ENCODE measurements at regions not wholly inside any gene's neighbourhood (a gene's known extent, or its start where the extent isn't known, plus 50 kb on each side); places are given as distances from the start of the nearest gene placed in this dataset.

DNA sequence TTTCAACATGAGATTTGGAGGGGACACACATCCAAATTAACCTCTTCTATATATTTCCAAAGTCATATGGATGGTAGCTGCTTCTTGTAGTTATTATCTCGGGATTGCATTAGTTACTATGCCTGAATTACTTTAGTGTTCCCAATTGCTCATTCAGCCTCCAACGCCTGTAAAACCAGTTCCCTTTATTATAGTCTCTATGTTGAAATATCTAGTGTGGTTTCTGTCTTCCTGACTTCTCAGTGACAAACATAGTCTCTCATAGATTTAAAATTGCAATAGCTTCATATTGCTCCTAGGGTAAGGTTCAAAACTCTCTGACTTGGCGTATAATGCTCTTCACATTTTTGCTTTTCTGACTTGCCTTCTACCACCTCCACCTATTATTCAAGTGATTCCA lies 366.4 kb downstream of the CASP12 start:
- Histone ChIP-seq H3K4me3 (ENCODE audit: low read depth, low read length) (no peak overlapping the region), H3K27me3 (ENCODE audit: control insufficient read depth, insufficient read depth, low read length) (no peaks in the 10 kb centered on the region), H3K36me3 (ENCODE audit: control insufficient read depth, insufficient read depth, low read length) (no peaks in the 10 kb centered on the region), H3K4me1 (ENCODE audit: control insufficient read depth, insufficient read depth, low read length) (peaks cover 10% of the 10 kb centered on the region), H3K9ac (ENCODE audit: low read depth, low read length) (no peak overlapping the region), H3K9me3 (ENCODE audit: control insufficient read depth, insufficient read depth, low read length) (no peaks in the 10 kb centered on the region), H3K27ac (ENCODE audit: low read depth, low read length) (no peak overlapping the region)

DNA sequence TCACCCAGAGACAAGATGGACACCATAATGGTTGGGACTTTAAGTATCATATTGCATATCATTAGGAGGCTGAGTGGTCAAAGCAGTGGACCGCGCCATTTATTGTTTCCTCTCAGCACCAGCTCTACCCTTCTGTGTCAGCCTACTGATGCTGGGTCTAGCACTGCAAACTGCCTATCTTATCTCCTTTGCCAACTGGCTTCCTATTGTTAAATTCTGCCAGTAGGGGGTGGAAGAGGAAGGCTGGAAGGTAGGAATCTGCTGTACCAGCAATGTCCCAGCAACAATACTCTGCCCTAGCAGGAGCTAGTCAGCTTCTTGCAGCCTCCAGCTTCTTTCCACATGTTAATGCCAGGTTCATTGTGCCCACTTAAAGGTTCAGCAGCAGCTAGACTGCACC lies 367.1 kb upstream of the PDGFD start:
- Histone ChIP-seq H3K27ac (ENCODE audit: low read depth, low read length) (no peak overlapping the region), H3K4me1 (ENCODE audit: control insufficient read depth, insufficient read depth, low read length) (peaks cover 10% of the 10 kb centered on the region), H3K27me3 (ENCODE audit: control insufficient read depth, insufficient read depth, low read length) (no peaks in the 10 kb centered on the region), H3K9ac (ENCODE audit: low read depth, low read length) (no peak overlapping the region), H3K4me3 (ENCODE audit: low read depth, low read length) (no peak overlapping the region), H3K9me3 (ENCODE audit: control insufficient read depth, insufficient read depth, low read length) (no peaks in the 10 kb centered on the region), H3K36me3 (ENCODE audit: control insufficient read depth, insufficient read depth, low read length) (no peaks in the 10 kb centered on the region)

DNA sequence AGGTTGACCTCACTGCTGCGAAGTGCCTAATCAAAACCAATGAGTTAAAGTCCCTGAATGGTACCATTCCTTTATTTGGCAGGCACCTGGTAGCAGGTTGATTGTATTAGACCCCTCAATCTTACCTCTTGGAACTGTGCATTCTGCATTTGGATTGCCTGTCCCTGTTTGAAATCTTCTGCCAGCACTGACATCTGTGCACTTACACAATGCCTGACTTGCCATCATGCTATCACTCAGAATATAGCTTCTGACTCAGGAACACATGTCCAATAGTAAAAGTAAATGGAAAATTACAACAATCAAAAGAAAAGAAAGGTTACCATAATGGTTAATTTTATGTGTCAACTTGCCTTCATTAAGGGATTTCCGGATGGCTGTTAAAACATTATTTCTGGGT lies 366.0 kb upstream of the PDGFD start:
- H3K9me3 ChIP-seq (ENCODE audit: control insufficient read depth, insufficient read depth, low read length), result no peaks in the 10 kb centered on the region
- no peaks in the 10 kb centered on the region for H3K27me3 ChIP-seq (ENCODE audit: control insufficient read depth, insufficient read depth, low read length)
- no peak overlapping the region for H3K9ac ChIP-seq (ENCODE audit: low read depth, low read length)
- no peak overlapping the region for H3K27ac ChIP-seq (ENCODE audit: low read depth, low read length)
- no peak overlapping the region for H3K4me3 ChIP-seq (ENCODE audit: low read depth, low read length)
- H3K36me3 ChIP-seq (ENCODE audit: control insufficient read depth, insufficient read depth, low read length), result no peaks in the 10 kb centered on the region
- peaks cover 10% of the 10 kb centered on the region for H3K4me1 ChIP-seq (ENCODE audit: control insufficient read depth, insufficient read depth, low read length)

DNA sequence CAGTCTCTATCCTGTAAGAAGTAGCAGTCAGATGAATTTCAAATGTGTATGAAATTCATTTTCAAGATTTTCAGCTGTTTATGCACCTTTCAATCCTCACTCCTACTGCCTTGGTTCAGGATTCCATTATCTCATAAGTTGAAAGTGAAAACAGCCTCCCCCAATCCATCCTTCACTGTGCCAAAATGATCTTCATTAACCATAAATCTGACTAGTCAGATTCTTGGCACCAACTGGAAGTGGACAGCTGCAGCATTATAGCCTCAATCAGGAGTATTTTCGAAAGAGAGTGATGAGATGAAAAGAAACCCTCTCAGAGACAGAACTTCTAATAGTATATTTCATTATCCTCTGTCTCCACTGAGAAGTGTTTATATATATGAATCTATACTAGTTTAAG lies 365.3 kb upstream of the PDGFD start:
- H3K4me3 ChIP-seq (ENCODE audit: low read depth, low read length), result no peak overlapping the region
- no peak overlapping the region for H3K27ac ChIP-seq (ENCODE audit: low read depth, low read length)
- no peaks in the 10 kb centered on the region for H3K36me3 ChIP-seq (ENCODE audit: control insufficient read depth, insufficient read depth, low read length)
- no peaks in the 10 kb centered on the region for H3K27me3 ChIP-seq (ENCODE audit: control insufficient read depth, insufficient read depth, low read length)
- no peak overlapping the region for H3K9ac ChIP-seq (ENCODE audit: low read depth, low read length)
- no peaks in the 10 kb centered on the region for H3K9me3 ChIP-seq (ENCODE audit: control insufficient read depth, insufficient read depth, low read length)
- H3K4me1 ChIP-seq (ENCODE audit: control insufficient read depth, insufficient read depth, low read length), result peaks cover 5% of the 10 kb centered on the region

DNA sequence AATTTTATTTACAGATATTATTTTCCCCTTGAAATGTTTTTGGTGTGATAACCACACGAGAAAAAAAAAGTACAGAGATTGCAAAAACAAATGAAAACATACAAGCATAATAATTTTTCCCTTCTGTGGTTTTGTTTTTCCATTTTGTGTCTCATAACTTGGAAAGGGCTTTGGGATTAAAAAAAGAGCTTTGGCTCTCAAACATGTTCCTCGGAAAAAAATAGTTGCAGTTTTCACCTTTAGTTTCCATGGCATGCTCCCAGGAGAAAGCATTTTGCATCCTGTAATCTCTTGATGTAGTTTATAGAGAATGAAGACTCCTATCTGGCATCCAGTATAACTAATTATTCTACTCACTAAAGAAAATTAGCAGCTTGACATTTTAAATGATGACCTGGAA lies 362.1 kb upstream of the PDGFD start:
- no peak overlapping the region for H3K9ac ChIP-seq (ENCODE audit: low read depth, low read length)

DNA sequence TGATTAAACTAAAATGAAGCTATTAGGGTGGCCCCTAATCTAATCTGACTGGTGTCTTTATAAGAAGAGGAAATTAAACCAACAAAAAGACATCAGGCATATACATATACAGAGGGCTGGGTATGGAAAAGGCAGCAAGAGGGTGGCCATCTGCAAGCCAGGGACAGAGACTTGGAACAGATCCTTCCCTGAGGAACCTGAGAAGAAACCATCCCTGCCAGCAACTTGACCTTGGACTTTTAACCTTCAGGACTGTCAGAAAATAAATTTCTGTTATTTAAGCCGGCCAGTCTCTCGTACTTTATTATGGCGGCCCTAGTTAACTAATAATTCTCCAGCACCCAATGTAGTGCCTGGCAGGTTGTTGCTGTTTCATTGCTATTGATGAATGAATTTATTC lies 361.5 kb upstream of the PDGFD start:
- H3K4me3 ChIP-seq (ENCODE audit: low read depth, low read length), result no peak overlapping the region
- H3K9me3 ChIP-seq (ENCODE audit: control insufficient read depth, insufficient read depth, low read length), result no peaks in the 10 kb centered on the region
- no peak overlapping the region for H3K9ac ChIP-seq (ENCODE audit: low read depth, low read length)
- H3K27me3 ChIP-seq (ENCODE audit: control insufficient read depth, insufficient read depth, low read length), result no peaks in the 10 kb centered on the region
- H3K36me3 ChIP-seq (ENCODE audit: control insufficient read depth, insufficient read depth, low read length), result no peaks in the 10 kb centered on the region
- H3K4me1 ChIP-seq (ENCODE audit: control insufficient read depth, insufficient read depth, low read length), result no peaks in the 10 kb centered on the region
- no peak overlapping the region for H3K27ac ChIP-seq (ENCODE audit: low read depth, low read length)

More for the DNA sequence above, 362.1 kb upstream of the PDGFD start:
- Histone ChIP-seq H3K27ac (ENCODE audit: low read depth, low read length) (no peak overlapping the region), H3K4me1 (ENCODE audit: control insufficient read depth, insufficient read depth, low read length) (no peaks in the 10 kb centered on the region), H3K36me3 (ENCODE audit: control insufficient read depth, insufficient read depth, low read length) (no peaks in the 10 kb centered on the region), H3K27me3 (ENCODE audit: control insufficient read depth, insufficient read depth, low read length) (no peaks in the 10 kb centered on the region), H3K4me3 (ENCODE audit: low read depth, low read length) (no peak overlapping the region), H3K9me3 (ENCODE audit: control insufficient read depth, insufficient read depth, low read length) (no peaks in the 10 kb centered on the region)

DNA sequence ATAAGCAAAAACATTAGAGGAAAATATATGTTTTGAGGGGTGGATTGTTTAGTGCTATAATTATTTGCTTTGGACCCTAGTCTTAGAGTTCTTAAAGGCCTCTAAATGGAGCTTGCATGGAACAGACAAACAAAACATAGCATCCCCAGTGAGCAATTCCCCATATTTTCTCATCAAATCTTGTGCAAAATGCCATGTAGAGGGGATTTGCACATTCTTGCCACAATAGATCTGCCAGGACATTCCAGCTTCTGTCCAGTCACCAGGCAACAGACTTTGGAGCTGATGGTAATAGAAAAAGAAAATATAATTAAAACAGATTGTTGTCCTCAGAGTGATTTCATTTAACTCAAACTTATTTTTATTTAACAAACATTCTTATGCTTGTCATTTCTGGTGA lies 360.3 kb upstream of the PDGFD start:
- Histone ChIP-seq H3K4me3 (ENCODE audit: low read depth, low read length) (no peak overlapping the region), H3K36me3 (ENCODE audit: control insufficient read depth, insufficient read depth, low read length) (no peaks in the 10 kb centered on the region), H3K9ac (ENCODE audit: low read depth, low read length) (no peak overlapping the region), H3K4me1 (ENCODE audit: control insufficient read depth, insufficient read depth, low read length) (no peaks in the 10 kb centered on the region), H3K27ac (ENCODE audit: low read depth, low read length) (no peak overlapping the region), H3K9me3 (ENCODE audit: control insufficient read depth, insufficient read depth, low read length) (no peaks in the 10 kb centered on the region), H3K27me3 (ENCODE audit: control insufficient read depth, insufficient read depth, low read length) (no peaks in the 10 kb centered on the region)

DNA sequence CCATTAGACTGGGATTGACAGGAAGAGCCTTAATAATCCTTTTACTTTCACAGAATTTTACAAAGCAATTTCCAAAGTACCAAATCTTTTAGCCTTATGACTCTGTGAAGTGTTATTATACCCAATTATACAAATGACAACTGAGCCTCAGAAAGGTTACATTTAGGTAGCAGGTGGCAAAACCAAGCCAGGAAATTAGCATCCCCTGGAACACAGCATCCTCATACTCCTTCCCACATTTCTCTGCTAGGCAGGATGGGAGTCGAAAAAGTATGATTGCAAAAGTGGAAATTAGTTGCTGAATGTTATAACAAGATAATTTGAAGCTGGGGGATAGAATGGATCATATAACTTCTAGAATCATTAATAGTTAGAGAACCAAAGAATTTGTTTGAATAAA lies 359.7 kb upstream of the PDGFD start:
- H3K4me3 ChIP-seq (ENCODE audit: low read depth, low read length), result no peak overlapping the region
- H3K9ac ChIP-seq (ENCODE audit: low read depth, low read length), result no peak overlapping the region
- no peak overlapping the region for H3K27ac ChIP-seq (ENCODE audit: low read depth, low read length)
- no peaks in the 10 kb centered on the region for H3K4me1 ChIP-seq (ENCODE audit: control insufficient read depth, insufficient read depth, low read length)
- no peaks in the 10 kb centered on the region for H3K9me3 ChIP-seq (ENCODE audit: control insufficient read depth, insufficient read depth, low read length)
- no peaks in the 10 kb centered on the region for H3K36me3 ChIP-seq (ENCODE audit: control insufficient read depth, insufficient read depth, low read length)
- no peaks in the 10 kb centered on the region for H3K27me3 ChIP-seq (ENCODE audit: control insufficient read depth, insufficient read depth, low read length)

DNA sequence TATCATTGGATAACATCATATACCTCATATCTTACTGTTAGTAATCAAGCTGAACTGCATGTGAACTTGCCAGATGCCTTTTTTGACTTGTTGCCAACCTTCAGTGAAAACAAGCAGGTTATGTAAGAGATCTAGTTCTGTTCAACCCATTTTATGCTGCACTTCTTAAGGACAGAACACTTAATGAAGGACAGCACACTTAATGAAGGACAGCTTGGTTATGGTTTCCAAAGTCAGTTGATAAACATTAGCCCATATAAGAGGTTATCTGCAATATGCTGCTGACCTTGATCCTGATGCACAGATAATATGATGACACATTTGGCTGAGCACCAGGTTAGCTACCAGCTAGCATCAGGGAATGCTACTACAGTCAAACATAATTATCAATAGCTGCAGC lies 358.7 kb upstream of the PDGFD start:
- no peak overlapping the region for H3K4me3 ChIP-seq (ENCODE audit: low read depth, low read length)
- no peaks in the 10 kb centered on the region for H3K9me3 ChIP-seq (ENCODE audit: control insufficient read depth, insufficient read depth, low read length)
- no peaks in the 10 kb centered on the region for H3K4me1 ChIP-seq (ENCODE audit: control insufficient read depth, insufficient read depth, low read length)
- H3K27me3 ChIP-seq (ENCODE audit: control insufficient read depth, insufficient read depth, low read length), result no peaks in the 10 kb centered on the region
- no peak overlapping the region for H3K9ac ChIP-seq (ENCODE audit: low read depth, low read length)
- H3K36me3 ChIP-seq (ENCODE audit: control insufficient read depth, insufficient read depth, low read length), result no peaks in the 10 kb centered on the region
- no peak overlapping the region for H3K27ac ChIP-seq (ENCODE audit: low read depth, low read length)

DNA sequence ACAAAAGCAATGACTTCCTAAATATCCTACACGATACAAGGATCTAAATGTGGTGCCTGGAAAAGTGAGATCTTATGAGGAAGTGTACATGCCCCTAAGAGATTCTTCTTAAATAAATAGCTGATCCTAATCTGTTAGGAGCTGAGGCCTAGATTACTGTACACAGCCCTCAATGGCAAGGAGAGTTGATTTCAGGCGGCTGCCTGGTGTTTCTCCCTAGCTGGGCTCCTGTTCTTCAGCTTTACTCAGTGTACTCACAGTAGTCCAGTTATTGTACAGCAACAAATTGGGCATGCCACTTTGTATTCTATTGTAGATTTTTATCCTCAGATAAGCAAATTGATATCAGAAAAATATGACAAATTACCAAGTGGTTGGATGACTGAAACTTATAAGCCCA lies 358.2 kb upstream of the PDGFD start:
- Histone ChIP-seq H3K36me3 (ENCODE audit: control insufficient read depth, insufficient read depth, low read length) (no peaks in the 10 kb centered on the region), H3K4me1 (ENCODE audit: control insufficient read depth, insufficient read depth, low read length) (no peaks in the 10 kb centered on the region), H3K4me3 (ENCODE audit: low read depth, low read length) (no peak overlapping the region), H3K27me3 (ENCODE audit: control insufficient read depth, insufficient read depth, low read length) (no peaks in the 10 kb centered on the region), H3K9me3 (ENCODE audit: control insufficient read depth, insufficient read depth, low read length) (no peaks in the 10 kb centered on the region), H3K27ac (ENCODE audit: low read depth, low read length) (no peak overlapping the region), H3K9ac (ENCODE audit: low read depth, low read length) (no peak overlapping the region)

DNA sequence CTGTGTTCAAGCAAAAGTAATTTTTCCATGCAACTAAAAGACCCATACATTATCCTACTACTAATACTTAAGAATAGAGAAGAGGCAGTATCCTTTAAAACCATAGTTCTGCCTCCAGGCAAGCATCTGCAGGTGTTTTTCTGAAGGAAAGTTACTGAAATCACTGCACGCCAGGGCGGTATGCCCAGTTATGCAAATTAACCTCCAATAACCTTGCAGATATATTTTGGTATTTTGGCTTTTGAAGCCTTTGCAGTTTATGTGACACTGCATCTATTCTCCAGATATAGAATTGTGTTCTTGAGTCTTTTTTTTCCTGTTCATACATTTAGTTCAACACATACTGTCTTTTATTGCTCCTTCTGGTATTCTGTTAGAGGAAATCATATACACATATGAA lies 346.2 kb upstream of the PDGFD start:
- no peaks in the 10 kb centered on the region for H3K4me1 ChIP-seq (ENCODE audit: control insufficient read depth, insufficient read depth, low read length)

DNA sequence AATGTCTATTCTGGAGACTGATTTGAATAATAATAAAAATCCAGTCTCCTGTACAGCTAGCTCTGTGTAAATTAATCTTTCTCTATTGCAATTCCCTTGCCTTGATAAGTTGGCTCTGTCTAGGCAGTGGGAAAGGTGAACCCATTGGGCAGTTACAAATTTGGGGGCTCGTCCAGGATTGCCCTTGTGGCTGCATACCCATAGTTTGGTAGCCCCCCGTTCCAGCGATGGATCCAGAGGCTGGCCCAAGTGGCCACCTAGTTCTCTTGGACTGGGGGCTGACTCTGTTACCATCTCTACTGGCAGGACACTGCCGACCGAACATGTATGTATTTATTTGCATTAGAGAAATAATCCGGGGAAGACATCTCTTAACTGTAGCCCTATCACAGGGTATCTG lies 326.2 kb upstream of the PDGFD start:
- peaks cover 43% of the 10 kb centered on the region for H3K9me3 ChIP-seq (ENCODE audit: control insufficient read depth, insufficient read depth, low read length)
- H3K36me3 ChIP-seq (ENCODE audit: control insufficient read depth, insufficient read depth, low read length), result no peaks in the 10 kb centered on the region
- H3K9ac ChIP-seq (ENCODE audit: low read depth, low read length), result no peak overlapping the region
- no peaks in the 10 kb centered on the region for H3K27me3 ChIP-seq (ENCODE audit: control insufficient read depth, insufficient read depth, low read length)
- no peak overlapping the region for H3K27ac ChIP-seq (ENCODE audit: low read depth, low read length)
- no peak overlapping the region for H3K4me3 ChIP-seq (ENCODE audit: low read depth, low read length)
- no peaks in the 10 kb centered on the region for H3K4me1 ChIP-seq (ENCODE audit: control insufficient read depth, insufficient read depth, low read length)

More for the DNA sequence above, 346.2 kb upstream of the PDGFD start:
- Histone ChIP-seq H3K27ac (ENCODE audit: low read depth, low read length) (no peak overlapping the region), H3K36me3 (ENCODE audit: control insufficient read depth, insufficient read depth, low read length) (no peaks in the 10 kb centered on the region), H3K27me3 (ENCODE audit: control insufficient read depth, insufficient read depth, low read length) (no peaks in the 10 kb centered on the region), H3K4me3 (ENCODE audit: low read depth, low read length) (no peak overlapping the region), H3K9ac (ENCODE audit: low read depth, low read length) (no peak overlapping the region), H3K9me3 (ENCODE audit: control insufficient read depth, insufficient read depth, low read length) (no peaks in the 10 kb centered on the region)
